Globus pallidus (tissue), 1 donor: ENCODE measurements at regions not wholly inside any gene's neighbourhood (a gene's known extent, or its start where the extent isn't known, plus 50 kb on each side); places are given as distances from the start of the nearest gene placed in this dataset.
"Not testable (repeated sequence)": the region's sequence is repeated elsewhere in the genome, so short reads cannot be mapped to it uniquely, and the experiment has no call there.

ENCODE experiments used
- DNase-seq: peaks from one replicate; pipeline ENCODE4 v3.0.0-alpha.2; 2015; ENCODE audit warnings: low spot score

DNA sequence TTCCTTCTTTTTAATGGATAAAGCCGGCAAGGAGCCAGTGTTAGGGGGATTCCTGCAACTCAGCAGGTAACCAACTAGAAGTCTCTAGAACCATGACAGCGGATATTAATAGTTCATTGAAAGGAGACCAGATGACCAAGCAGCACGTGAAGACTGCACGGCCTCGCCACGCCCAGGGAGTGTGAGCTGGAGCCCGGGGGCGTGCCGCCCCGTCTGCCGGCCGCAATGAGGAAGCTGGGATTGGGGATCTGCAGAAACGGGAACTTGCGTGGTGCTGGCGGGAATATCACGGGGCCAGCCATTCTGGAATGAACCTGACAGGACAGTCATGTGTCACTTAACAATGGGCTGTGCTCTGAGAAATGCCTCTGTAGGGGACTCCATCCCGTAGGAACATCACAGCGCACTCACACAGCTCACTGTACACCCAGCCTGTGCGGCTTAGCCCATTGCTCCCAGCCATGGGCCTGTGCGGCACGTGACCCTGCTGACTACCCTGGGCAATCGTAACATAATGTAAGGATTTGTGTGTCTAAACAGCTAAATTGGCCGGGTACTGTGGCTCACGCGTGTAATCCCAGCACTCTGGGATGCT is 4092.8 kb upstream of the TPTE start:
- not testable (repeated sequence) for DNase-seq

DNA sequence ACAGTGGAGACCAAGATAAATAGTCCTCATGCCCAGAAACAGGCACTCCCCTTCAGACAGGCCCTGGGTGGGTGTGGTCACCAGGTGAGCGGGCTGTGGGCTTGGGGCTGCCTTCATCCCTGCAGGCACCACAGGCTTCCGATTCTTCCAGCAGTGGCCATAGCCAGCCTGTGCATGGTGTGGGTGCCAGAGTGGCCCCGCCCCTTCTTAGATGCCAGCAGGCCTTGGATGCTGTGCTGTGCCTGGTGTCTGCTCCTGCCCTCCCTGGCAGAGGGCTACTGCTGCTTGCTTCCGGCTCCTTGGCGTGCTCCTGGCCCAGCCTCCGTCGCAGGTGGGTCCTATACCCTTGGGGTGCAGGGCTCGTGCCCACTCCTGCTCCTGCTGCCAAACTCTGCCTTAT is 4091.5 kb upstream of the TPTE start:
- DNase-seq: not testable (repeated sequence)

DNA sequence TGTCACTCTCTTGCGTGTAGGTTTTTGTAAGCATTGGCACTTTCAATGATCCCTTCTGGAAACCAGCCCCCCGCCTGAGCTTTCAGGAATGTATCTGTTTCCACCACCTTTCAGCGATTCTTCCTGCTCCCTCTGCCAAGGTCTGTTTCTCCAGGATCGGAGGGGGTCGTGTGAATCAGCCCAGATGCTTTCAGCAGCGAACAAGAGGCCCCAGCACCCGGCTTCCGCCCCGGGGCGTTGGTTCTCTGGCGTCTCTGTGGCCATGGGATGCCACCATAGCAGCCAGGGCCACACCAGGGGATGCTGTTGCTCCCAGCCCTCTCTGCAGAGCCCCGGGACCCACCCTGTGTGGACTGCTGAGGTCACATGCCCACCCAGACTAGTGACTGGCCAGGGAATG is 4088.2 kb upstream of the TPTE start:
- not testable (repeated sequence) for DNase-seq

DNA sequence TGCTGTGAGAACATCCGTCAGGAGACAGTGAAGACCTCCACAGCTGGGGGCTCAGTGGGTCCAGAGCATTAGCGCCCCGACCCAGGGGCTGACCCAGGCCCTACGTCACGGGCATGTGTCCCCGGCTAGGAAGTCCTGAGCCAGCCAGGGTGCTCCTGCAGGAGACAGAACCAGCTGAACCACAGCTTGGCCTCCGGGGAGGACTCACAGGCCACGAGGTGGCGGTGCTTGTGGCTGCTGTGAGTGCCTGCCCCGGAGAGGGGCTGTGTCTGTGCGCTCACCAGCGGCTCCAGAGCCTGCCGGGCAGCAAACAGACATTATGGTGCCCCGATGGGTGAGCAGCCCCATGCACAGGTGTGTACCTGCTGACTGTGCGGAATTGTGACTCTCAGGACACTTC is 4085.2 kb upstream of the TPTE start:
- DNase-seq: not testable (repeated sequence)

DNA sequence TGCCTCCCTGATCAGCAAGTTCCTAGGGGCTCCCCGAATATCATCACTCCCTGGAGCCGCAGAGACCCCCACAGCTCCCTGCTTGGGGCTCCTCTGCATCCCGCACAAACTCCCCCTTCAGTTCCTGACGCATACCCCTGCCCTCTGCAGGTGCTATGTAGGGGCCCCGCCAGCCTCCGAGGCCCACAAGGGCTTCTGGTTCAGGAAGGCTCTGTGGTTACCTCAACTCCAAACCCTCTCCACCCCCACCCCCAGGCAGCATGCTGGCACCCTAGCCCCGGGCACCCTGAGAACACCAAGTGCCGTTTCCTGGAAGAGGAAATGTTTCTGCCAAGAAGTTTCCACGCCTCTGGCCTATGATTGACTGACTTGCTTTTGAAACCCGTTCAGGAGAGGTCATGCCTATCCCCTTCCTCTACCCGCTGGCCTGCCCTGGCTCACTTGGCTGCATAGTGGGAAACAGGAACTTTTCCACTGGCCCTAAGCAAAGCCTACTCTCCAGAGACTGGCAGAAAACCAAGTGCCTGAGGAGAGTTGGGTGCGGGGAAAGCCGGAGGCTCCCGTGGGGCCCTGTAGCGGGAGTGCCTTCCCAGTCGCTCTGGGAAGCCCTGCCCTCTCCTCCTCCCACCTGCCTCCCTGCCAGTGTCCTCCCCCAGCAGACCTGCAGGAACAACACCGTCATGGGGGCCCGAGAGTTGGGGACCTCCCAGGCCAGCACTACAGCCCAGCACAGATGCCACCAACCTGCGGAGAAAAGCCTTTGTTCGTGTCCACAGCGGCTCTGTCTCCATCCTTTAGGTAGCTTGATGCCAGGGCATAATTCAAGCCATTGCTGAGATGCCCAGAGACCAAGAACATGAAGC is 4084.2 kb upstream of the TPTE start:
- not testable (repeated sequence) for DNase-seq

DNA sequence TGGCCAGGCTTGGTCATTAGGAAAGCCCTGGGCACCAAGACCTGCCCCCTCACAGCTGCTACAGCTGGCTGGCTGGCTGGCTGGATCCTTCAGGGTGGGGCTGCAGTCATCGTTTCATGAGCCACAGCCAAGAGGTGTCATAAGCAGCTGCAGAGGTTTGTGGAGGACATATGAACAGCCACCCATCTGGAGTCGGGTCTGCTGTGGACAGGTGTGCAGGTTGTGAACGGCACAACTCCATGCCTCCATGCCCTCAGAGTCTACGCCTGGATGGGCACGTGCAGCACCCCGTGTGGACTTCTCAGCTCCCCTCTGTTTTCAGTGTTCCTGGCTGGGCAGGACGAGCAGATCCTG is 4083.6 kb upstream of the TPTE start:
- not testable (repeated sequence) for DNase-seq

DNA sequence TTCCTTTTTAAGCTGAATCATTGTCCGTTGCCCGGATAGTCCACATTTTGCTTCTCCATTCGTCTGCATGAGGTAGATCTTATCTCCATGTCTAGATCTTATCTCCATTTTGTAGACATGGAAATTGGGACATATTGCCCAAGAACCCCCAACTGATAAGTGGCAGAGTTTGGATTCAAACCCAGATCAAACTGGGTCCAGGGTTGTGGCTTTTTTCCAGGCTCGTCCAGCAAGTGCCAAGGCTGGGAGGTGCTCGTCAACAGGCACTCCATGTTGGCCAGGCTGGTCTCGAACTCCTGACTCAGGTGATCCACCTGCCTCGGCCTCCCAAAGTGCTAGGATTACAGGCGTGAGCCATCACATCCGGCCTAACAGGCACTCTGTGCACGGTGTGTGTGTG is 4082.3 kb upstream of the TPTE start:
- not testable (repeated sequence) for DNase-seq

DNA sequence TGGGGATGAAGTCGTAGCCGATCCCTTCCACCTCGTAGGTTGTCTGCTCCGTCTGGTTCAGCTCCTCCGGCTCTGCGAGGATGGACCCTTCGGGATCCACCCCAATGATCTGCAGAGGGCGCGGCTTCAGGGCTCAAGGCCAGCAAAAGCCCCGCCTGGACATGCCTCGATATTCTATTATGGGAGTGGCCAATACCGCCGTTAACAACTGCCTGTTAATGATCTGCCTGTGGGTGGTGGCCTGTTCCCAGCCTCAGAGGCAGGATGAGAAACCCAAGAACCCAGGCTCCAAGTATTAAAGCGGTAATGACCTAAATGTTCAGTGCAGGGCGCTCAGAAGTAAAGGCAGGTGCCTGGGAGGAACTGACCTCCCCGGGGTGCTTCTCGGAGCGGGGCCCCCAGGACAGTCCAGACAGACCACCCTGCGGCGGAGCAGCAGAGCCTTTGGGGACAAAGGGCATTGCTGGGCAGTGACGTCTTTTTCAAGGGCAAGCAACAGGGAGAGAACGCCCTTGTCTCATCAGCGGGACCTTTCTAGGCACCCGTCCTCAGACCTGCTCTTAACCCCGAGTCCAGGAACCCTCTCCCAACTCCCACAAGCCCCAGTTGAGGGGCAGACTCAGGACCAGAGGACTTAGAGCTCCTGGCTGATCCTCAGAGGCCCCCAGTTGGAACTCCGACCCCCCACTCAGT is 4066.6 kb upstream of the TPTE start:
- DNase-seq: not testable (repeated sequence)

DNA sequence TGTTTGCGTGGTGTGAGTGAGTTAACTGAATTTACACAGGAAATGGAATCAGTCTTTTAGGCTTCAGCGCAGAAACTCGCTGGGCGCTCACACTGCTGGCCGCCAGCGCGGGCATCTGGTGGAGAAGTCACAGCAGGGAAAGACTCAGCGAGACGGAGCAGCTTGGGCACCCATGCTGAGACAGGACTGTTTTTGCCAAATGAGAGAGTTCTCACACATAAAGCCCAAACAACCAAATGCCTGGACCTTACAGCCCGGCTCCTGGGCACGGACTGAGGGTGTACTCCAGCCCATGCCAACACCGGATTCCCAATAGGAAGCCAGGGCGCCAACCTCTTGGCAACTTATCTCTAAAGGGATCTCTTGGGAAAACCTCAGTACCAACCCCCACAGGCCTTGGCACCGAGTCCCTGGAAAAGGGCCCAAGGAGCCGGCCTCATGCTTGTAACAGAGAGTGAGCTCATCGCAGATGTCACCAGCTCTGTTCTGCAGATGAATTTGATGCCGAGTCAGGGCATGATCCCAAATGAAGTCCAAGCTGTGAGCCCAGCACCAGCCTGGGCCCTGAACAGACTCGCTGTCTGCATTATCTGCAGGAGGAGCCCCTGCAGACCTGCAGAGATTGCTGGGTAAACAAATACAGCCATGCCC is 4065.2 kb upstream of the TPTE start:
- DNase-seq: not testable (repeated sequence)

DNA sequence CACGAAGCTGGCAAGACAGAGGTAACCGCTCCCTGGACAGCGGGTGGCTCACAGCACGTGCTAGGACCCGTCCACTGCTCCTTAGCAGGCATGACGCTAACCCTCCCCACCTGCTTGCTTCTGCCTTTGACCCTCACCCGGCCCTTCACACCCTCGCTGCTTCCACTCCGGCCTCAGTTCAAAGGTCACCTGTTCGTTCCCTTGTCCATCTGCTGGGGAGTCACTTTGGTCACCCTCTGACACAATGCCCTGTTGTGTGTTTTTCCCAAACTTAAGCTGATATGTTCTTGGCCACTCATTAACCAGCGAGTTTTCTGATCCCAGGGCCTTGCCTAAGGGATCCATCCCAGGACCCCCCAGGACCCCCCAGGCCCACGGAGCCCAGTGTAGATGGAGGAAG is 4061.6 kb upstream of the TPTE start:
- not testable (repeated sequence) for DNase-seq

DNA sequence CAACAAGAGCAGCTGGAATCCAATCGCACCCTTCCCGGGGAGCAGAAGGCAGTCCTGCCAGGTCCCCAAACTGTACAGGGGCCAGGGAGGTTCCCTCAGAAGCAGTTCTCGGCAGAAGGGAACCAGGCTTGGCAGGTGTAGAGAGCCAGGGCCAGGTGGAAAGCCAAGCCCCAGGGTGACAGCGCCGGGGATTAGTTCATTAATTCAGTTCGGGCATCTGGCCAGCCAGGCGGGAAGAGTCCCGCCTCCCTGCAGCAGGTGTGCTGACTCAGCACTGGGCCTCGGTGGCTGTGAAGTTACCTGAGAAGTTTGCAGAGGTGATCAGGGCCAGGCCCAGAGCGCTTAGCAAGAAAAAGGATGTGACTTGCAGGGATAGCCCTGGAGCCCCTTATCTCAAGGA is 4060.0 kb upstream of the TPTE start:
- not testable (repeated sequence) for DNase-seq

DNA sequence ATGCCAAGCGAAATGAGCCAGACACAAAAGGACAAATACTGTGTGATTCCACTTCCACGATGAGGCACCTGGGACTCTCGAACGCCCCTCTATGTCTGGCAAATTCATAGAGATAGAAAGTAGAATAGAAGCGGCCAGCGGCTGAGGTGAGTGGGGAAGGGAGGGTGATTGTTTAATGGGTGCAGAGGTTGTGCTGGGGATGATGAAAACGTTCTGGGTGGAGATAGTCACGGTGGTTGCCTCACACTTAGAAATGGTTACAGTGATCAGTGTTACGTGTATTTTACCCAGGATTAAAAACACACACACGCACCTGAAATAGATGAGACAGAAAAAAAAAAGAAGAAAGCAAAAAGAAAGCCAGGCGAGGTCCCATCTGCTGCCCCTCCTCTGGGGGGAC is 4057.0 kb upstream of the TPTE start:
- DNase-seq: not testable (repeated sequence)

DNA sequence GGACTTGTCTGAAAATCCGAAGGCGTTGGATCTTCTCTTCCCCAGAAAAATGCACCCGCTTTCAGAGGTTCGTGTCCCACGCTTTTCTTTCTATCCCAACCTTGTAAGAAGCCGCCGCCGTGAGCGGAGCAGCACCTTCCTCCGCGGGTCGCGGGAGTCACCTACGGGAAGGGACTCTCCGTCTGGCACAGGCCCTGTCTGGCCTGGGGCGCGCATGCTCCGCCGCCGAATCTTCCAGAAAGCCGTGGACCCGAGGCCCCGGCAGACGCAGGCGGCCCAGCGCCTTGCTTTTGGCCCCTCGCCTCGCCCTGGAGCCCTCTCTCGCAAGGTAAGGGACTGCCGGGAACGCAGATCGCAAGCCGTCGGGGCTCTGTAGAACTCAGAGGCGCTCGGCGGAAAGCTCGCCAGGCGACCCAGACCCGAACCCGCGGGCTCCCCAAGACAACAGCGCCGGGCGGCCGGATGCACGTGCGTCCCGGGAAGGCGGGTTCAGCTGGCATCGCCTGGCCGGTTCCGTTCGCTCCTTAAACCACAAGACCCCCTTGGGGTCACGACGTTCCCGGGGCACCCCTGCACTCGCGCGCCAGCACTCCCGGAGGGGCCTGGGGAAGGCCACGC is 4055.2 kb upstream of the TPTE start:
- DNase-seq: not testable (repeated sequence)

DNA sequence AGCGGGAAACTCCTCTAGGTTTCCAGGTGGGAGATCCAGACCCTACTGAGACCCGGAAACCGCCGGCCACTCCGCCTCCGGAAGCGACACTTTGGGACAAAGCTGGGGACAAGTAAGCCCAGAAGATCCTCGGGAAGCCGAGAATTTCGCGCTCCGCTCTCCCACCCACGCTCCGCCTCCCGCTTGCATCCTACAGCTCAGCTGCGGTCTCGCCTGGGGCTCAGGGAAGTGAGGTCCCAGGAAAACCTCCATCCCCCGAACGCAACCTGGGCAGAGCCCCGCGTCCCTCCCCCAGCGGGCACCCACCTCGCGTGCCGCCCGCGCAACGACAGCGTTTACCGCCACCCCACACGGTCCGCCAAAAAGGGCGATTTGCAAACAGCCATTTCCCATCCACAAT is 4054.7 kb upstream of the TPTE start:
- not testable (repeated sequence) for DNase-seq

DNA sequence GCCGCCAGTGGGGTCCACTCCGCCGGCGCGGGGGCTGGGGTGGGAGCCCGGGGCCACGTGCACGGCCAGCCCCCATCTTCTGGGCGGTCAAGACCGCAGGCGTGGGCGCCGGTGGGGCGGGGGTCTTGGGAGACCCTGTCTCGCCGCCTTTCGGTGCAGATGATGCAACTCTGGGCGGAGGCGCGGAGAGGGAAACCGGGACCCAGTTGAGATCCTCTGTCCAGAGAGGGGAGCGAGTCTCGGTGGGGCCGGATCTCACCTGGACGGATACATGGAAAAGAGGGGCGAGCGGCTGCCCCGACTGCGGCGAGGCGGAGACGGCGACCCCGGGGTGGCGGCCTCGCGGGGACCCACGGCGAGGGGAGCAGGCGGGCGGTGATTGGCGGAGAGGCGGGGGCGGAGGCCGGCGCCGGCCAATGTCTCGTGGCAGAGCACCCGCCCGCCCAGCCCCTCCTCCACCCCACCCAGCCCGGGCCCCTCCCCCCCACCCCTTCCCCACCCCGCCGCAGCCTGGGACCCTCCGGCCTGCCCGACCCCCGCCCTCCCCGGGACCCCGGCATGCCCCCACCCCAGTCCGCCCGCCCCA is 4054.1 kb upstream of the TPTE start:
- not testable (repeated sequence) for DNase-seq

DNA sequence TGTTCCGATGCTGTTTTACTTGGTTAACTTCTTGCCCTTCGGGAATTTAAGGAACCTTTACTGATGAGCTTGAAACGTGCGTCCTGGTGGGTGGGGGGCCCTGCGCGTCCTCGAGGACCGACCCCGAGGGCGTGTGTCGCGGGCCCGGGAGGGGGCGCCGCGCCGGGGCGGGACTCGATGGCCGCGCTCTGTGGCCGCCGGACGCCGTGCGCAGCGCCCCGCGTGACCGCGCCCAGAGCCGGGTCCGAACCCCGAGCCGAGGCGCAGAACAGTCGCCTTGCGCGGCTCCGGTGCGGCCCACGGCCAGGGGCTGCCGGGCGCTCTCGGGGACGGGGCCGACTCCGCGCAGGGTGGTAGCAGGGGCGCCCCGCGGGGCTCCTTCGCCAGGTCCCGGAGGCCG is 4053.5 kb upstream of the TPTE start:
- not testable (repeated sequence) for DNase-seq

DNA sequence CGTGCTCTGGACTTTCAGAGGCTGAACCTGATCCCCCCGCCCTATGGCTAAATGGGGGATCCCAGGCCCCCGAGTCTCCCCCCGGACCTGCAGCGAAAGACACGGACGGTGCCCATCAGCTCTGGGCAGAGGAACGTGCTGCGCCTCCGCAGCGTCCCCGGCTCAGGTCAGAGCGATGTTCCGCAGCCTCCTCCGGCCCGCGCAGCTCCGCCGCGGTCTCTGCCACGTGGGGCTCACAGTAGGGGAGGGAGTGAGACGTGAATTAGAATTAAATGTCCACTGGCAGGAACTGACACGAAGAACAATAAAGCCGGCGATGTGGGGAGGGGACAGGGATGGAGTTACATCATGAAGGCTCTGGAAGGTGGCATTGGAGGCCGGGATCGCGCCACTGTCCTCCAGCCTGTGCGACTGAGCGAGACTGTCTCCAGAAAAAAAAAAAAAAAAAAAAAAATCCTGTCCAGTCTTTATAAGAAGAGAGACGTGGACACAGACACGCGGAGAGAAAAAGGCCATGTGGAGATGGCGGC is 4053.0 kb upstream of the TPTE start:
- DNase-seq: not testable (repeated sequence)

DNA sequence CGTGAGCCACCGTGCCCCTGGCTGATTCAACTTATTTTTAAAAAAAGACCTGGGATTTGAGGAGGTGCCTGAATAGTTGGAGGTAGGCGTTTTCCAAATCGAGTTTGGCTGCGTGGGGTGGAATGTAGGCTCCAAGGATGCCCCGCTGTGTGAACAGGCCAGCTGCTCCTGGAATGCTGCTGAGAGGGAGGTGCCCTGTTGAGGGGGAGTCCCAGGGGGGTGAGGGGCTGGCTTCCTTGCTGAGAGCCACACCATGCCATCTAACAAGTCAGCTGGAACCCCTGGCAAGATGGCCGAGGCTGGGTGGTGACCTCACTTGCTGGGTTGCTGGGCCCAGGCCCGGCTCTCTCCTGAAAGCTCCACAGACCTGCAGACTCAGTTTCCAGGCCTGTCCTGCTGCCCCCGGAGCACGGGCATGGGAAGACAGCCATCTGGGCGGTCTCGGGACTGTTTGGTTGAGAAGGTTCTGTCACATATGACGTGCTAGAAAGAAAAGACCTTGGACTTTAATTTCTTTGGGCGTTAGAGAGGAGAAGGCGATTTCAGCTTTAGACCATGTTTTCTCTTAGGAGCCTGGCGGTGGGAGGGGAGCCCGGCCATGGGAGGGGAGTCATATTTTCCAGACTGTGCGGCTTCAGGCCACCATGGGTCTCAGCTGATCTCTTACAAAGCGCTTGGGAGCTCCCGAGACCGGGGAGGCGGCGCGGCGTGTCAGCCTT is 4047.0 kb upstream of the TPTE start:
- not testable (repeated sequence) for DNase-seq

DNA sequence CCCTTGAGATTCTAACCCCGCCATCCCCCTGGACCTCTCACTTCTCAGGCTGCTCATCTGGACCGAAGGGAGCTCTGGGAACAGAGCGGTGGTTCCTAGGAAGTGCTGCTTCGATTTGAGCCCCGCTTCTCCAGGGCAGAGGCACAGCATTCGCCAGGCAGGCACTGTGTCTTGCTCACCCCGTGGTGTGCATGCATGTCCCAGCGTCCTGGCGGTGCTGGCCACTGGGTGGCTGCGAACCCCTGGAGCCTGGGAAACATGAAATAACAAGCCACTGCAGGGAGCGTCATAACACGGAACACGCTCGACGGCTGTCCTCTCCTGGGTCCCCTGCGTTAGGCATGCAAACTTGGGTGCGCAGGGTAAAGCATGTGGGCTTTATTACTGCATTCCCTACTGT is 4040.3 kb upstream of the TPTE start:
- not testable (repeated sequence) for DNase-seq

DNA sequence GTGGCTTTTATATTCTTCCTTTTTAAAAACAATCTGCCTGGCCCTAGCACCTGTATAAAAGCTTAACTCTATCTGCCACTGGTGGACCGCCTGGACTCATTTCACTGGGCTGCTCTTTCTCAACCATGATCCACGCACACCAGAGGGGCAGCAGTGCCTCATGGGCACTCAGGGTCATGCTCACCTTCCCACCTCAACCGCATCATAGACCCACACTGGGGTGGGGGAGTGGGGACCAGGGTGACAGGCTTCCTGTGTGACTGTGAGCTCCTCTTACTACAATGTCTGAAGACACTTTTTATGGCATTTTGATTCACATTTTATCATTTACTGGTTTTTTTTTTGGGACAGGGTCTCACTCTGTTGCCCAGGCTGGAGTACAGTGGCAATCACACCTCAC is 4038.8 kb upstream of the TPTE start:
- DNase-seq: not testable (repeated sequence)

DNA sequence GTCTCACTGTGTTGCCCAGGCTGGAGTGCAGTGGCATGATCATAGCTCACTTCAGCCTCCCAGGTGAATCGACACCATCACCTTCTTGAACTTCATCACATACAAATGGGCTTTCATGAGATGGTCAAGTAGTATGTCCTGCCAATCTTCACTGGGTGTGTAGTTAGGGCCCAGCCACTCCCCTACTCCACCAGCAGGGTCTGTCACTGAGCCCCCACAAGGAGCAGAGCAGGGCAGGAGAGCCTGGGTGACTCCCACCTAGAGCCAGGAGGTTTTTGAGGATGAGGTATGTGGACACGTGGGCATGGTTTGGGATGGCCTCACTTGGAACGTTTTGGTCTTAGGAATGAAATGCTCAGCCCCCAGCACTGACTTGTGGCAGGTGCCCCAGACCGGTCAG is 4037.7 kb upstream of the TPTE start:
- DNase-seq: not testable (repeated sequence)
